ENCODE measurements at regions not wholly inside any gene's neighbourhood (a gene's known extent, or its start where the extent isn't known, plus 50 kb on each side); places are given as distances from the start of the nearest gene placed in this dataset.

- H3K9me3 Mint-ChIP-seq, result peaks cover 3% of the 10 kb centered on the region
- no peaks in the 10 kb centered on the region for H3K27me3 Mint-ChIP-seq
- no peak for DNase-seq
- no peaks in the 10 kb centered on the region for H3K4me1 Mint-ChIP-seq (ENCODE audit: low read depth)
- no peak overlapping the region for H3K27ac Mint-ChIP-seq
- H3K4me3 Mint-ChIP-seq, result no peak overlapping the region
- H3K36me3 Mint-ChIP-seq (ENCODE audit: low read depth), result no peaks in the 10 kb centered on the region
Observed at GRCh38 chr9:119836036-119836435, 466.8 kb upstream of the BRINP1 start.

- Mint-ChIP-seq H3K27ac (no peak overlapping the region), H3K9me3 (peaks cover 3% of the 10 kb centered on the region), H3K4me1 (ENCODE audit: low read depth) (no peaks in the 10 kb centered on the region), H3K4me3 (no peak overlapping the region), H3K36me3 (ENCODE audit: low read depth) (no peaks in the 10 kb centered on the region), H3K27me3 (no peaks in the 10 kb centered on the region)
- no peak for DNase-seq
Observed at GRCh38 chr9:119834064-119834620, 464.9 kb upstream of the BRINP1 start.

- H3K4me3 Mint-ChIP-seq, result no peak overlapping the region
- no peaks in the 10 kb centered on the region for H3K9me3 Mint-ChIP-seq
- H3K36me3 Mint-ChIP-seq (ENCODE audit: low read depth), result no peaks in the 10 kb centered on the region
- H3K27ac Mint-ChIP-seq, result no peak overlapping the region
- no peak for DNase-seq
- H3K27me3 Mint-ChIP-seq, result no peaks in the 10 kb centered on the region
- H3K4me1 Mint-ChIP-seq (ENCODE audit: low read depth), result no peaks in the 10 kb centered on the region
Observed at GRCh38 chr9:119831309-119831708, 462.1 kb upstream of the BRINP1 start.

GRCh38 chr9:119829748-119830147 is 460.5 kb upstream of the BRINP1 start:
- Mint-ChIP-seq H3K4me1 (ENCODE audit: low read depth) (no peaks in the 10 kb centered on the region), H3K4me3 (no peak overlapping the region), H3K36me3 (ENCODE audit: low read depth) (no peaks in the 10 kb centered on the region), H3K9me3 (no peaks in the 10 kb centered on the region), H3K27me3 (no peaks in the 10 kb centered on the region), H3K27ac (no peak overlapping the region)
- DNase-seq, result no peak

GRCh38 chr9:119829186-119829585 is 460.0 kb upstream of the BRINP1 start:
- Mint-ChIP-seq H3K9me3 (no peaks in the 10 kb centered on the region), H3K4me3 (no peak overlapping the region), H3K4me1 (ENCODE audit: low read depth) (no peaks in the 10 kb centered on the region), H3K27ac (no peak overlapping the region), H3K36me3 (ENCODE audit: low read depth) (no peaks in the 10 kb centered on the region), H3K27me3 (no peaks in the 10 kb centered on the region)
- no peak for DNase-seq

GRCh38 chr9:119827526-119827925 is 458.3 kb upstream of the BRINP1 start:
- Mint-ChIP-seq H3K36me3 (ENCODE audit: low read depth) (no peaks in the 10 kb centered on the region), H3K27ac (no peak overlapping the region), H3K9me3 (no peaks in the 10 kb centered on the region), H3K27me3 (no peaks in the 10 kb centered on the region), H3K4me1 (ENCODE audit: low read depth) (no peaks in the 10 kb centered on the region), H3K4me3 (no peak overlapping the region)
- no peak for DNase-seq

GRCh38 chr9:119827126-119827525 is 457.9 kb upstream of the BRINP1 start:
- H3K4me3 Mint-ChIP-seq, result no peak overlapping the region
- H3K27me3 Mint-ChIP-seq, result no peaks in the 10 kb centered on the region
- DNase-seq, result no peak
- H3K36me3 Mint-ChIP-seq (ENCODE audit: low read depth), result no peaks in the 10 kb centered on the region
- H3K27ac Mint-ChIP-seq, result no peak overlapping the region
- no peaks in the 10 kb centered on the region for H3K9me3 Mint-ChIP-seq
- H3K4me1 Mint-ChIP-seq (ENCODE audit: low read depth), result no peaks in the 10 kb centered on the region

GRCh38 chr9:119818726-119819435 is 449.6 kb upstream of the BRINP1 start:
- Mint-ChIP-seq H3K36me3 (ENCODE audit: low read depth) (no peaks in the 10 kb centered on the region), H3K27me3 (no peaks in the 10 kb centered on the region), H3K4me1 (ENCODE audit: low read depth) (no peaks in the 10 kb centered on the region), H3K27ac (no peak overlapping the region), H3K4me3 (no peak overlapping the region), H3K9me3 (no peaks in the 10 kb centered on the region)
- no peak for DNase-seq

- H3K4me3 Mint-ChIP-seq, result no peak overlapping the region
- DNase-seq, result no peak
- H3K27ac Mint-ChIP-seq, result no peak overlapping the region
- no peaks in the 10 kb centered on the region for H3K36me3 Mint-ChIP-seq (ENCODE audit: low read depth)
- H3K9me3 Mint-ChIP-seq, result no peaks in the 10 kb centered on the region
- H3K4me1 Mint-ChIP-seq (ENCODE audit: low read depth), result no peaks in the 10 kb centered on the region
- H3K27me3 Mint-ChIP-seq, result no peaks in the 10 kb centered on the region
Observed at GRCh38 chr9:119810645-119811429, 441.6 kb upstream of the BRINP1 start.

- H3K9me3 Mint-ChIP-seq, result no peaks in the 10 kb centered on the region
- no peaks in the 10 kb centered on the region for H3K36me3 Mint-ChIP-seq (ENCODE audit: low read depth)
- no peaks in the 10 kb centered on the region for H3K27me3 Mint-ChIP-seq
- no peak overlapping the region for H3K4me3 Mint-ChIP-seq
- no peak for DNase-seq
- no peaks in the 10 kb centered on the region for H3K4me1 Mint-ChIP-seq (ENCODE audit: low read depth)
- no peak overlapping the region for H3K27ac Mint-ChIP-seq
Observed at GRCh38 chr9:119803679-119804078, 434.4 kb upstream of the BRINP1 start.

GRCh38 chr9:119802621-119803020 is 433.4 kb upstream of the BRINP1 start:
- H3K9me3 Mint-ChIP-seq, result no peaks in the 10 kb centered on the region

GRCh38 chr9:119802133-119802532 is 432.9 kb upstream of the BRINP1 start:
- Mint-ChIP-seq H3K27ac (no peak overlapping the region), H3K9me3 (no peaks in the 10 kb centered on the region), H3K4me3 (no peak overlapping the region), H3K27me3 (no peaks in the 10 kb centered on the region), H3K4me1 (ENCODE audit: low read depth) (no peaks in the 10 kb centered on the region), H3K36me3 (ENCODE audit: low read depth) (no peaks in the 10 kb centered on the region)
- no peak for DNase-seq

More at GRCh38 chr9:119802621-119803020, 433.4 kb upstream of the BRINP1 start:
- no peaks in the 10 kb centered on the region for H3K27me3 Mint-ChIP-seq
- no peak for DNase-seq
- H3K4me3 Mint-ChIP-seq, result no peak overlapping the region
- H3K27ac Mint-ChIP-seq, result no peak overlapping the region
- no peaks in the 10 kb centered on the region for H3K36me3 Mint-ChIP-seq (ENCODE audit: low read depth)
- no peaks in the 10 kb centered on the region for H3K4me1 Mint-ChIP-seq (ENCODE audit: low read depth)

GRCh38 chr9:119801311-119801710 is 432.1 kb upstream of the BRINP1 start:
- Mint-ChIP-seq H3K4me3 (no peak overlapping the region), H3K9me3 (no peaks in the 10 kb centered on the region), H3K27me3 (no peaks in the 10 kb centered on the region), H3K36me3 (ENCODE audit: low read depth) (no peaks in the 10 kb centered on the region), H3K4me1 (ENCODE audit: low read depth) (no peaks in the 10 kb centered on the region), H3K27ac (no peak overlapping the region)
- DNase-seq, result no peak

- no peak overlapping the region for H3K27ac Mint-ChIP-seq
- no peak overlapping the region for H3K4me3 Mint-ChIP-seq
- no peaks in the 10 kb centered on the region for H3K36me3 Mint-ChIP-seq (ENCODE audit: low read depth)
- no peaks in the 10 kb centered on the region for H3K9me3 Mint-ChIP-seq
- no peaks in the 10 kb centered on the region for H3K27me3 Mint-ChIP-seq
- no peaks in the 10 kb centered on the region for H3K4me1 Mint-ChIP-seq (ENCODE audit: low read depth)
- DNase-seq, result no peak
Observed at GRCh38 chr9:119795395-119795794, 426.2 kb upstream of the BRINP1 start.

- Mint-ChIP-seq H3K9me3 (no peaks in the 10 kb centered on the region), H3K4me1 (ENCODE audit: low read depth) (no peaks in the 10 kb centered on the region), H3K27me3 (no peaks in the 10 kb centered on the region), H3K4me3 (no peak overlapping the region), H3K27ac (no peak overlapping the region), H3K36me3 (ENCODE audit: low read depth) (no peaks in the 10 kb centered on the region)
- no peak for DNase-seq
Observed at GRCh38 chr9:119794836-119795235, 425.6 kb upstream of the BRINP1 start.

Measured in activated T-cell treated with anti-CD3 and anti-CD28 coated beads, Interleukin-2, amount 50 U/mL, for 24 hours (primary cell).